GM12892 (cell line): ENCODE measurements at regions not wholly inside any gene's neighbourhood (a gene's known extent, or its start where the extent isn't known, plus 50 kb on each side); places are given as distances from the start of the nearest gene placed in this dataset.

Experiments
- POLR2A ChIP-seq: IDR thresholded peaks from 2 replicates; pipeline ENCODE4 v1.6.1; 2011; ENCODE audit warnings: low read depth, low read length, control low read depth
- POLR2AphosphoS5 ChIP-seq: IDR thresholded peaks from 2 replicates; pipeline ENCODE4 v1.6.1; 2011; ENCODE audit warnings: low read depth, low read length, control low read depth
- TAF1 ChIP-seq: IDR thresholded peaks from 2 replicates; pipeline ENCODE4 v1.6.1; 2011; ENCODE audit warnings: low read depth, mild to moderate bottlenecking, control low read depth, low read length, borderline replicate concordance

DNA sequence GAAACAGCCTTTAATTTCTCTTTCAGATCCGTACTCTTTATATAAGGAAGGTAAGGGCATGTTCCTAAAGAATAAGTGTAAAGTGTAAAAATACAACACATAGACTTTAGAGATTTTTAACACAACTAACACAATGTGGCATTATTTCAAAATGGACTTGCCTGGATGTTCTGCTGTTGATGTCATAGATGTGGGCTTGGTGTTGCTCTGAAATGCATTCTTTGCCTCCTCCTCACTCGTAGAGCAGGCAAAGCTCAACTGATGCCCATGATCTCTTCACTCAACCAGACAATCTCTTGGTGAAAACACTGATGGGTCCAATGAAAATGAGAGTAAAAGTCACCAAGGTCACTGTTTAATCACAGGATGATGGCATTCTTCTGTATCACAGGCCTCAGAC is 174.2 kb upstream of the TCERG1L start:
- no peak for TF ChIP-seq POLR2A
- TF ChIP-seq POLR2AphosphoS5 = no peak
- no peak for TF ChIP-seq TAF1
